ENCODE measurements at regions not wholly inside any gene's neighbourhood (a gene's known extent, or its start where the extent isn't known, plus 50 kb on each side); places are given as distances from the start of the nearest gene placed in this dataset.

DNA sequence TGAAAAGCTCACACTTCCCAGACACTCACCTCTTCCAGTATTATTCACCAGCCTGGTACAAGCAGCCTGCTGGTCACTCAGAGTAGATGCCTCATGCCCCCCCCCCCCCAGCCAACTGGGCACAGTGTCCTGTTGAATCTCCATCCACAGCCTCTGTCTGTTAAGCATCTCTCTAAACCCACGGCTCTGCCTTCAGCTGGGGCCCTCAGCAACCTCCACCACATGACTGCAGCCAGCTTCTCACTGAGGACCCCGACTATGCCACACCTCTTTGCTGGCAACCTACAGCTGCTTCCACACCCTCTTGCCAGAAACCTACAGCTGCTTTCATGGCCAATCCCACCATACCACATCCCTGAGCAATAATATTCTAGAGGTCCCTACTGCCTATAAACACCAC is 113.1 kb downstream of the RHOU start:
- DNase-seq (ENCODE audit: low read depth in 2 of 2) = no peak

DNA sequence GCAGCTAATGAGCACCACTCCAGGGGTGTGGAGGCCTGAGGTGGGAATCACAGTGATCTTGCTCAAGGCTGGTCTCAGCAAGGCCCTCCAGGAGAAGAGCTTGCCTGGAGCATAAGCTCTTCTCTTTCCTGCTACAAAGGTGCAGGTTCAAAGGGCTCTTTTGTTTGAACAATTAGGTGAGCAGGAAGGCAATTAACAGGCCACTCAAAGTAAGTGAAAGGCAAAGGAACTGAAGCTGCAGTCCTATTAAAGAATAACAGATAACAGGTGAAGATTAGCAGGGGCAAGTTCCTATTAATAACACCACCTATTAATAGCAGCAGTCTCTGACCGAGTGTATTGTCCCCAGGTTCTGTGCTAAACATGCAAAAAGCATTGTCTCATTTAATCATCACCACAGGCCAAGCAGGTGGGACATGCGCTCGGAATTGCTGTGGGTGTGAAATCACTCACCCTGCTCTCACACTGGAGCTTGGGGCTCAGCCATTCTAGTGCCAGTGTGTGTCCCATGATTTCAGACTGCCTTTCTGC is 113.8 kb downstream of the RHOU start:
- DNase-seq (ENCODE audit: low read depth in 2 of 2) = no peak

DNA sequence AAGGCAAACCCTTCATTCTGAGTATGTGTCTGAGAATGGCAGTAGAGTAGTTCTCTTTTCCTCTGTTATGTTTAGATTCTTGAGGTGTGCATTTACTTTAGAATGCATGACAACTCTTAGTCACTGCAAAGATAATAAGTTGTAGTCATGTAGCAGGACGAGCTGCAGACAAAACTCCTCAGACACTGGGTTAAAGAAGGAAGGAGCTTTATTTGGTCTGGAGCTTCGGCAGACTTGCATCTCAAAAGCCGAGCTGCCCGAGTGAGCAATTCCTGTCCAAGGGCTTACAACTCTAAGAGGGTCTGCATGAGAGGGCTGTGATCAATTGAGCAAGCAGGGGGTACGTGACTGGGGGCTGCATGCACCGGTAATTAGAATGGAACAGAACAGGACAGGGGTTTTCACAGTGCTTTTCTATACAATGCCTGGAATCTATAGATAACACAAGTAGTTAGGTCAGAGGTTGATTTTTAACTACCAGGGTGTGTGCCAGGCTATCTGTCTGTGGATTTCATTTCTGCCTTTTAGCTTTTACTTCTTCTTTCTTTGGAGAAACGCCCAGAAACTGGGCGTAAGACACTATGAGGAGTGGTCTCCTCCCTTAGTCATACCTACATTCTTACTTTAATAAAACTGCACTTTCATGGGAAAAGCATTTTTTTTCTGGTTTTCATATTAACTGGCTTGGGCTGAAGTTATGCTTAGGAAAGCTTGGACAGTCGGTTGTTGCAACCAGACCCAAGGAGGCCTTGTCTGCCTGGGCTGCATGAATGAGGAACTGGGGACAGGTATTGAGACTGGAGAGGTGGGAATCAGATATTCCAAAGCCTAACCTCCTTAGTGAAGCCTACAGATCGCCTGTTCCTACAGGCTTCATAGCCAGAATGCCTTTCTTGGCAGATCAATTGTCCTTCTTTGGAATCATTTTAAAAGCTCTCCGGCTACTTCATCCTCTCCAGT is 115.1 kb downstream of the RHOU start:
- DNase-seq (ENCODE audit: low read depth in 2 of 2) = no peak

DNA sequence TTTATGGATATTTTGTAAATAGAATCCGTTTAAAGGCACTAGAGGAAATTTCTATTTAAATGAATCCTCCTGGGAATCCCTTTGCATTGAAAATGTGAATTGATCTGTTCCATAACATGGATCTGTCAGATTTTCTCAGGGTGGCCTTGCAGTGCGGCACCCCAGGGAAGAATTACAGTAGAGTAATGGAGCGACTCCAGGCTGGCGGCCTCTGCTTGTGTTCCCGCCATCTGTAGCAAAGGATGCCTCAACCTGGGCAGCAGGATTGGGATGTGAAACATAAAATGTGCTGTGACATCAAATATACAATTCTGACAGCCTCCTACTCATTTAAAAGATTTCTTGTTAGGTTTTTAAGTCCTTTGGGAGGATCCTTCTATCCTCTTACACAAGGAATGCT is 115.9 kb downstream of the RHOU start:
- no peak for DNase-seq (ENCODE audit: low read depth in 2 of 2)

DNA sequence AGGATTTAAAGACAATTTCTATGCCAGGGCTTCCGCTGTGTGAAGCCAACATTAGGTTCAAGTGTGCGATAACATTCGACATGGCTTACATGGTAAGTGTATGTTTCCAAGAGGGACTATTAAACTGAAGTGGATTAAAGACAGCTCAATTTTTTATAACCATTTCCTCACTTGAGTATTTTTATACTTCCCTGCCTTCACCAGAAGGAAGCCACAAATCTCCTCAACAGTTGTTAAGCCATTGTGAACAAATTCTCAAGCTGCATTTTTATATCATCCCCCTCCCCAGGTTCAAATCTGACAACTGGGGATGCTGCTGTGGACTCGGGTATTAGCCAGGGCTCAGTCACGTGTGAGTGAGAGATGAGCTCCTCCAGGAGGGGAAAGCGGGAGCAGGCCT is 116.3 kb downstream of the RHOU start:
- no peak for DNase-seq (ENCODE audit: low read depth in 2 of 2)

DNA sequence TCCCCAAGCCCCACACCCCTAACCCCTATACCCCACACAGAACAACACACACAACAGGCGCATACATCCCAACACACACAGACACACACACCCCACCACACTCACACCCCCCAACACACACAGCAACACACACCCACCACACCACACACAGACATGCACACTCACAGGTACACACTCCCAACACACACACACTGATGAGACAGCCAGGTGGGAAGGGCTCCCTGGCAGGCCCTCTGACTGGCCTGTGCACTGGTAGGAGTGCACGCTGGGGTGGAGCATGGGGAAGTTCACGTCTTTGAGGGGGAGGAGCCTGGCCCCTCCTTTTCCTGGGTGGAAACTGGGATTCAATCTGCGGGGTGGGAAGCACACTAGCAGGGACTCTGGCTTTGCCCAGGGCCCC is 116.7 kb downstream of the RHOU start:
- DNase-seq (ENCODE audit: low read depth in 2 of 2) = no peak

DNA sequence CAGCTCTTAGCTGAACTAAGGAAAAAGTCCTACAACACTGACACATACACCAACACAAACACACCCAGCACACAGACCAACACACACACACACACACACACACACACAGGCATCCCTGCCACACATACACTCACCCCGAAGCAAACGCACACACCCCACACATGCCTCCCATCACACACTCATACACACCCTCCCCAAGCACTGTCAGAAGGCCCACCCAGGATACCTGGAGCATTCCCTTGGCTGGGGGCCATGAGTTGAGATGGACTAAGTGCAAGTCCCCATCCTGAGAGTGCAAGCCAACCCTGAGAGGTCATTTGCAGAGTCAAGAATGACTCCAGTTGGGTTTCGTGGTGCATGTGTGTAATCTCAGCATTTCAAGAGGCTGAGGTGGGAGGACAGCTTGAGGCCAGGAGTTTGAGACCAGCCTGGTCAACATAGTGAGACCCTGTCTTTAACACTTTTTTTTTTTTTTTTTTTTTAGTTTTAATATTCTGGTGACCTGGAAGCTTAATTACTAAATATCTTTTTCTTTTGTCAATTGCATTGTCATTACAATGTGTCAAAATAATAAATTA is 117.3 kb downstream of the RHOU start:
- no peak for DNase-seq (ENCODE audit: low read depth in 2 of 2)

DNA sequence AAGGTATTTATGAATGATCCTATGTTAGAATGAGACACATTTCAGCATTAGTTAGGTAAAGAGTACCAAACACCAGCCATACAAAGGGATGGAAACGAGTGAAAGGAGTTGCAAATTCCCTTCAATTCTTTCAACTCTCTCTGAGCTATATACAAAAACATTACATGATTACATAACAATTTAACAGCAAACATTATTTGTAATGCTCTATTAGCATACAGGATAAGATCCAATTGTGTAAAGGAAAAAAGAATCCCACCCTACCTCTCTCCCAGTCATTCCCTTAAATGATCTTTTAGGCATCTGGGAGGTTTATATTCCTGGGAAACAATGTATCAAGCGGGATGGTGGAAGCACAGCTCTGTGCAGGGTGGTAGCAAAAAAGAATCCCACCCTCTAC is 117.9 kb downstream of the RHOU start:
- DNase-seq (ENCODE audit: low read depth in 2 of 2) = no peak

DNA sequence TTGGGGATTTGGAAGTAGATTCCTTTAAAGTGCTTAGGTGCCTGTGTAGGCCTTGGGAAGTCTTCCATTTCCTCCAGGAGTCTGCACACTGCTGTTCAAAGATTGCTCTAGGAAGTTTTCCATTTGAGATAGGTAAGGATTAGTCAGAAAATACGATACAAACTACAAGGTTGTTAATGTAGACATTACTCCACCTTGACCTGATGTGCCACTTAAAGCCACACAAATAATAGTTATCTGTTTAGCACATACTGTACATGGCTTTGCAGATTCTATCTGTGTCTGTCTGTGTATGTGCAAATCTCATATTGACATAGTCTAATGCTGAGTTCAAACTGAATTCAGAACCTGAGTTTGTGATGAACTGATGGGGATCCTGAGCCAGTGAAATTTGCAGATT is 118.4 kb downstream of the RHOU start:
- DNase-seq (ENCODE audit: low read depth in 2 of 2) = no peak

DNA sequence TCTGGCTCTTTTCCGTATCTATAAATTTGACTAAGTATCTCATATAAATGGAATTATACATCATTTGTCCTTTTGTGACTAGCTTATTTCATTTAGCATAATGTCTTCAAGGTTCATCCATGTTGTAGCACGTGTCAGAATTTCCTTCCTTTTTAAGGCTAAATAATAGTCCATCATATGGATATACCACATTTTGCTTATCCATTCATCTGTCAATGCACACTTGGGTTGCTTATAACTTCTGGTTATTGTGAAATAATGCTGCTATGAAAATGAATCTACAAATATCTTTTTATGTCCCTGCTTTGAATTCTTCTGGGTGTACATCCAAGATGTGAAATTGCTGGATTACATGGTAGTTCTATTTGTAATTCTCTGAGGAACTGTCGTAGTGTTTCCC is 119.6 kb downstream of the RHOU start:
- DNase-seq (ENCODE audit: low read depth in 2 of 2) = no peak

DNA sequence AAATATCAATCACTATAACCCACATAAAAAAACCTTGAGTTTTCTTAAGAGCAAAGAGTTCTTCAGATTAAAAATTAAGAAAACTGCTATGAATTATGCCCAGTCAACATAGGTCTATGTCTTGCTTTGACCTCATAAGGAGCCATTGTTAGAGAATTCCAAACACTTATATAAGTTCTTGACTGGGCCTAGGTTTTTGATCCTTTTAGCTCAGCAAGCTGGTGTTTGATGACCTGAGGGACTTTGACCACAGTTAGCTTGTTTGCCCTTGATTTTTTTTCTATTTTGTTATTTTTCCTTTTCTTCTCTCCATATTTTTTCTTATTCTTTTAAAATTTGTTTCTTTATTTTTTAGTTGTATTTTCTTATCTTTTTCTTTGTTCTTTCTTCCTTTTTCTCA is 122.3 kb downstream of the RHOU start:
- DNase-seq (ENCODE audit: low read depth in 2 of 2) = no peak

DNA sequence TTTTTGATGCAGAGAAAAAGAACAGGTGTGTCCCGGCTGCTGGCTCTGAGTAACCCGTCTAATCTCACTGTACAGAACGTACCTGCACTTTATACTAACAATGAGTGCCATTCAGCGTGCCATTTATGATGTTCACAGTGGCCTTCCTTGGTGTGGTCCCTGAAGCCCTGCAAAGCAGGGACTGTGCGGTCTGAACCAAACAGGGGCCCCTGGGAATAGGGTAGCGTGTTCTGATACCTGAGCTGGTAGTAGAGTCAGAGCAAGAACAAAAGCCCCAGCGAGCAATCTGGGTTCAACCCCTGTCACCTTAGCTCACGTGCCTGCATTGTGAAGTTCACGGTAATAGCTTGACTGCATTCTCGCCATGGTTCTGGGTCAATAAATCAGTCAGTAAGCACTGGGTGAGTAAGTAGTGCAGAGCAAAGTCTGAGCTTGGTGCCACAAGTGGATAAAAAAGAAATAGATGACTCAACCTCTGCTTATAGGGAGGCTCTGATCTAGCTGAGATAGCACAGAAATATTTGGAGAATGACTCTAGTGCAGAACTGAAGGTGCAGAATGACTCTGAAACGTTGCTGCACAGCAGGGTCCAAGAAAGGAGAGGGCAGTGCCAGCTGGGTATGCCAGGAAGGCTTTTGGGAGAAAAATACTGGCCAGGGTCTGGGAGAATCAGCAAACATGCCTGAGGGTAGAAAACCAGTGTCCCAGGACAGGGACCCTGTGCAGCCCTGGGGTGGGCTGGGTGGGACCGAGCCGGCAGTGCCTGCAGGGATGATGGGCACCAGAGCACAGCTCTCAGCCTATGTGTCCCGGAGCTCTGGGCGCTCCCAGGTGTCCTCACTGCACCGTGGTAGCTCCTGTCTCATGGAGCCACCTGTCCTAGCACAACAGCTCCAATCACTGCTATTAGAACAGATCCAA is 125.9 kb downstream of the RHOU start:
- no peak for DNase-seq (ENCODE audit: low read depth in 2 of 2)

DNA sequence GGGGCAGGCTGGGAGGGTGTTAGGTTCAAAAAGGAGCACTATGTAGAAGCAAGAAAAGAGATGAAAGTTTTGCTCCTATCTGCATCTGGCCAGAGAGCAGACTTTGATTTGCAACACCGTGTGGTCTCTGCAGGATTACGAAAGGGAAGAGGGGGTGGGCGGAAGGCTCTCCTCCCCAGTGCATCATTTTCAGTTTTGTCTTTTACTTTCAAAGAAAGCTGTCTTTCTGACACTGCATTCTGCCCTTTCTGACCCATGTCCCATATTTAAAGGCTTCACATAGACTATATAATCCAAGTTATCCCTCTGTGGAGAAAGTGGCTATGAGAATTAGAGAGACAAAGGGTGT is 126.5 kb downstream of the RHOU start:
- no peak for DNase-seq (ENCODE audit: low read depth in 2 of 2)

DNA sequence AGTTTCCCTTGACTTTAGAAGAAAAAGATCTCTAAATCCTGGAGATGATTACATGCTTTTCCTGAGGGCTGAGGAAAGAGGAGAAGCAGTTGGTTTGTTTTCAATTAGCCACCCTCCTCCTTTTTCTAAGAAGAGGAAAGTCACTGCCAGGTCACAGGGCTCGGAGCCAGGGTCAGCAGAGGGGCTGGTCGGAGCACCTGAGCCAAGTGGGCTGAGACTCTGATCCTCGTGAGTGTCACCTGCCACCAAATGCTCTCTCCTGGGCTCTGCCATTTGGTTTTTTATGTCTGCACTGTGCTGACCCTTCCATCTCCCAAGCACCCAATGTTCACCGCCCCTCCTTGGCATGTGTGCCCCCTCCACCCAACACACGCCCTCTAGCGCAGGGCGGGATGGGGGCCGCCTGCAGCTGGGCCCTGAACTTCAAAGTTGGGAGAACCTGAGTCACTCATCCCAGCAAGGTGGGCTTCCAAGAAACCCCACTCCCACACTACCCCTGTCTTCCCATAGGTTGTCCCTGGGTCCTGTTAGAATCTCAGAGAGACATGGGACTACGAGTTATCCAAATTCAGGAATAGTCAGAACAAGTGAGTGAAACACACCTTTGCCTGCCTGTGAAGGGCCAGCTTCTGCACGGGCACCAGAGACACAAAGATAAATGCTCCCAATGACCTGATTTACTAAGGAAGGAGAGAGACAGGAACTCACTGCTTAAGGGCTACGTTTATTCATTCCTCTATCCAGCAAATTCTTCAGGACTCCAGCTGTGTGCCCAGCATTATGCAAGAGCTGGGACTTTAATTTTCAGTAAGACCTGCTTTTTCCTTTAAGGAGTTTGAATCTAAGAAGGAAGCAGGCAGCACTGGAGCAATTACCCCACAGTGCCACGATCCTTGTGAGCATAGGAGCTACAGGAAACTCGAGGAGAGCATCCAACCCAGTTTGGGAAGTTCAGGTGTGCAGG is 127.5 kb downstream of the RHOU start:
- no peak for DNase-seq (ENCODE audit: low read depth in 2 of 2)

DNA sequence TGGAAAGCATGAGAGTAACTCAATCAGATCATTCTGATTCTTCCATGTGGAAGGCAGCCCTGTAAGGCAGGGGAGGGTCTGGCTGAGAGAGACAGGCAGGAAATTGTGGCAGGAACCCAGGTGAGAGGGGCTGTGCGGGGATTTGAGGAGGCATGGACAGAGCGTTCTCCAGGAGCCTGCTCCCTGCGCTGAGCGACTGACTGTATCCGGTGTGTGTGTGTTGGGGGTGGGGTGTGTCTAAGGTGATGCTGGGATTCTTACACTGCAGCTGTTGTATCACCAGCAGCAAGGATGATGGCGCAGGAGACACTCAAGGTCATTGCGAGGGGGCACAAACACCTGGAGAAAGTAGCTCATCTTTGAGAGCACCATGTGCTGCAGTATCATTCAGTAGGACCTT is 128.5 kb downstream of the RHOU start:
- DNase-seq (ENCODE audit: low read depth in 2 of 2) = no peak

DNA sequence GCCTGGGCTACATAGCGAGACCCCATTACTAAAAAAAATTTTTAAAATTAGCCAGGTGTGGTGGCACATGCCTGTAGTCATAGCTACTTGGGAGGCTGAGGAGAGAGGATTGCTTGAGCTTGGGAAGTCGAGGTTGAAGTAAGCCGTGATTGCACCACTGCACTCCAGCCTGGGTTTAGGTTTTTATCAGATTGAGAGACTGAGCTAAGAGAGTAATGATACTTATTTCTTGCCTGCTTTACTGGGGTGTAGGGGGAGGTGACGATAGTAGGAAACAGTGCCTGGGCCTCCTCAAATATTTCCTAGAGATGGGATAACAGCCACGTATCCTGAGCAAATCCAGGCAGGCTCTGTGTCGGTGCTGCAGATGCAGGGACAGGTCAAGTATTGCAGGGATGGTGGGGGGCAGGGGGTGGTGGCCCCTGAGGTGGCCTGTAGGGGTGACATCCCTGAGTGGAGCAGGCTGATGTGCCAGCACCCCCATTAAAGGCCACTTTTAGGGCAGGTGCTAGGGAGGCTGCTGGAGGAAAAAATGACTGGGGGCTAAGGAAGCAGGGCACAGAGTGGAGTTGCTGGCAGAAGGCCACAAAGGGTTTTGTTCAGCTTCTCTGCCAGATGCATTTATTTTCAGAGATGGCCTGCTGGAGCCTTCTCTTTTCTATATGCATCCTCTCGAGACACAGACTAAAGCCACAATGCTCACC is 130.5 kb downstream of the RHOU start:
- no peak for DNase-seq (ENCODE audit: low read depth in 2 of 2)

DNA sequence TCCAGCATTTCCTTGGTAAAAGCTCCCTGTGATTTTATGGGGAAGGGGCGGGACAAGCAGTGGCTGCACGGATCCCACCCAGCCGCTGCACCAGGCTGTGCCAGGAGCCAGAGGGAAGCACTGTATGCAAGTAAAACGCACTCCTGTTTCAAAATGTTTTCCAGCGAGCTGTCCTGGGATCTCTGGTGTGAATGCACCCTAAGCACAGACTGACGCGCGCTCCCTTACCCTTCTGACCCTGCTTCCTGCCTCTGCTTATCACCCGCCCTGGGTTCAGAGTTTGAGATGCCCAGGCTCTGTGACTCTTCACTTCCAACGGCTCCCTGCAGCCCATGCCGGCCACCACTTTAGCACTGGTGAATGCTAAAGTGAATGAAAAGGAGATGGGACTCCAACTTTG is 131.2 kb downstream of the RHOU start:
- no peak for DNase-seq (ENCODE audit: low read depth in 2 of 2)

DNA sequence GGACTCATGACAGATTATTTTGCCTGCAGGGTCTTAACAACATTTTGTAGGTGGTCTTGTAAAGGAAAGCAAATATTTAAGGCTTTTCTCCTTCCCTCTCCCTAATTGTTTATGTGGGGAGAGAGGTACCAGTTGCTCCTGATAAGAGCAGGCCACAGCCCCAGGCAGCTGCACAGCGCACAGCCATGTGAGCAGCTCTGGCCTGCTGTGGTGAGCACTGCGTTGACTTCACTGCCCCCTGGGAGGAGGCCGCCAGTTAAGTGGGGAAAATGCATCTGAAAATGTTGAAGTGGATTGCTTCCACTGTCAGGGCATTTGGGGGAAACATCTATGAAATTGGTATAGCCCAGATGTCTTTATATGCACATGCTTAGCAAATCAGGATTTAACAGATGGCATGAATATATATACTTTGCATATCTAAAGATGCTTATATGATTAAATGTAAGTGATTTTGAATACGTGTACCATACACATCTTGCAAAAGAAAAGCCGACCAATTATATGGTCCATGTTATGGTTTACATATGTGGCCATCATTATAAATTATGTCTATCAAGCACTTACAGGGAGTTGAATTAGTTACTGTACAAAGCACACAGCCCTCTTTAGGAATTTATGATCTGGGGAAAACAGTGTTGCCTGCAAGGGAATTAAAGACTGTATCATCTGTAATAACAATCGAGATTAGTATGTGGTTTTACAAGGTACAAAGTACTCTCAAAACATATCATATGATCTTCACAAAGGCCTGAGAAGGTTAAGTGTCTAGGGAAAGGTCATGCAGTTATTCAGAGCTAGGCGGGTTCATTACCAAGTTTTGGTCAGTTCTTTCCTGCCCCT is 132.1 kb downstream of the RHOU start:
- DNase-seq (ENCODE audit: low read depth in 2 of 2) = no peak

DNA sequence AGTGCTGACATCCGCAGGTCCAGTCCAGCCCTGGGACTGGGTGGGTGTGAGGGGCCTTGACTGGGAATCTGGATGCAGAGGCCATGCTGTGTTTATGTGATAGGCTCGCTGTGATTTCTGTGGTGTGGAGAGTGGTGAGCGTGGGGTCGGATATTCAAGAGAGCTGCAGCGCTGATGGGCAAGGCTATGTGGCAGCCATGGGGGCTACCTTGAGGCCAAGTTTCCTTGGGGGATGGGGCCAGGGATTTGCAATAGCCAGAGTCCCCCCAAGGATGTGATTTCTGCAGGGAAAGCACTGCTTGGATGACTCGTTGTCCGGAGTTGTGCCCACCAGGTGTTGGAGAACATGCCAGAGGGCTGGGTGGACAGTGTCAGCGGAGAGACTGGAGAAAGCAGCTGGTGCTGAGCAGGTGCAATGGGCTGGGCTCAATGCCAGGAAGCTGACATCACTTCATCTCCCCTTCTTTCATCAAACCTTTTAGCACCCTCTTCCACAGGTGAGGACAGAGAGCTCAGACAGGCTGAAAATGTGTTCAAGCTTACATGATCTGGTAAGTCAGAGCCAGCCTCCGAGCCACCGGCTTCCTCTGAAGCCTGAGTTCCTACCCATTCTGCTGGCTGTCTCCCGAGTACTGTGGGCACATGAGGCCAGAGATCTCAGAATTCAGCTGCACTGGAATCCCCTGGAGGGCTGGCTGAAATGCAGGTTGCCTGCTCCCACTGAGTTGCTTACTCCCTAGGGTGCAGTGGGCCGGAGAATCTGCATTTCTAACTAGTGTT is 132.9 kb downstream of the RHOU start:
- no peak for DNase-seq (ENCODE audit: low read depth in 2 of 2)
